GM06990 (cell line): ENCODE measurements at regions not wholly inside any gene's neighbourhood (a gene's known extent, or its start where the extent isn't known, plus 50 kb on each side); places are given as distances from the start of the nearest gene placed in this dataset.

Experiments used
- DNase-seq: peaks from one replicate; pipeline ENCODE4 v3.0.0-alpha.2; 2011; ENCODE audit not compliant: insufficient read length; ENCODE audit errors: extremely low read depth
- H3K27me3 ChIP-seq: replicated peaks from 2 replicates; pipeline ENCODE4 v1.6.0; 2011; ENCODE audit warnings: low read length; ENCODE audit not compliant: control insufficient read depth, insufficient read depth
- H3K36me3 ChIP-seq: 2 replicates; pipeline ENCODE4 v1.5.1; 2011; ENCODE audit warnings: low read length; ENCODE audit not compliant: control insufficient read depth, insufficient read depth
- H3K4me3 ChIP-seq: replicated peaks from 2 replicates; pipeline ENCODE4 v1.5.1; 2011; ENCODE audit warnings: low read depth, mild to moderate bottlenecking, control low read depth, low read length
- CTCF ChIP-seq: IDR thresholded peaks from 2 replicates; pipeline ENCODE4 v1.5.1; 2011; ENCODE audit warnings: low read length, control low read depth, mild to moderate bottlenecking, inconsistent platforms; ENCODE audit not compliant: insufficient read depth, poor library complexity, severe bottlenecking

GRCh38 chr2:2799151-2799697 lies 468.1 kb upstream of the MYT1L start:
- Histone ChIP-seq H3K27me3 (peaks cover 1% of the 10 kb centered on the region; the same call in 1 of the 2 replicates), H3K36me3 (no peaks in the 10 kb centered on the region), H3K4me3 (no peak overlapping the region)
- no peak for DNase-seq
- TF ChIP-seq CTCF = no peak

- DNase-seq = no peak
- no peak for TF ChIP-seq CTCF
- Histone ChIP-seq H3K27me3 (peaks cover 1% of the 10 kb centered on the region; the same call in 1 of the 2 replicates), H3K4me3 (no peak overlapping the region), H3K36me3 (no peaks in the 10 kb centered on the region)
Observed at GRCh38 chr2:2798337-2798736, 467.3 kb upstream of the MYT1L start.

GRCh38 chr2:2797797-2798196 lies 466.7 kb upstream of the MYT1L start:
- Histone ChIP-seq H3K27me3 (peaks cover 1% of the 10 kb centered on the region; the same call in 1 of the 2 replicates), H3K4me3 (no peak overlapping the region), H3K36me3 (no peaks in the 10 kb centered on the region)
- DNase-seq = no peak
- TF ChIP-seq CTCF = no peak

GRCh38 chr2:2796207-2796606 lies 465.1 kb upstream of the MYT1L start:
- Histone ChIP-seq H3K4me3 (no peak overlapping the region), H3K27me3 (peaks cover 1% of the 10 kb centered on the region; the same call in 1 of the 2 replicates), H3K36me3 (no peaks in the 10 kb centered on the region)
- TF ChIP-seq CTCF = no peak
- DNase-seq = no peak

- Histone ChIP-seq H3K36me3 (no peaks in the 10 kb centered on the region), H3K4me3 (no peak overlapping the region), H3K27me3 (peaks cover 1% of the 10 kb centered on the region; the same call in 1 of the 2 replicates)
- TF ChIP-seq CTCF = no peak
- DNase-seq = no peak
Observed at GRCh38 chr2:2795438-2796091, 464.5 kb upstream of the MYT1L start.
